GM23338 (cell line): ENCODE measurements at regions not wholly inside any gene's neighbourhood (a gene's known extent, or its start where the extent isn't known, plus 50 kb on each side); places are given as distances from the start of the nearest gene placed in this dataset.

Experiments
- CREB1 ChIP-seq: fragments of 250-450 bp; sonication (Bioruptor Pico); IDR thresholded peaks from 2 replicates; pipeline ENCODE4 v1.5.0; 2020; ENCODE audit warnings: low read depth, mild to moderate bottlenecking, moderate library complexity
- CTCF ChIP-seq, 2 experiments: fragments of 200-600 bp in 1 of 2; sonication (generic) in 1 of 2; conservative IDR thresholded peaks; 2 replicates each; pipeline versions ENCODE4 v1.5.1 to v1.6.1; 2016 to 2017; ENCODE audit warnings: antibody characterized with exemption in 2 of 2, low read depth in 2 of 2, mild to moderate bottlenecking in 2 of 2, moderate library complexity in 1 of 2
- EZH2 ChIP-seq: fragments of 200-600 bp; sonication (generic); IDR thresholded peaks from one replicate; pipeline ENCODE4 v1.8.0; 2017; ENCODE audit warnings: antibody characterized with exemption, mild to moderate bottlenecking, low read depth; ENCODE audit not compliant: unreplicated experiment
- EZH2phosphoT487 ChIP-seq: fragments of 200-600 bp; sonication (generic); IDR thresholded peaks from one replicate; pipeline ENCODE4 v1.8.1; 2018; ENCODE audit warnings: antibody characterized with exemption; ENCODE audit not compliant: unreplicated experiment
- JUNB ChIP-seq: IDR thresholded peaks from one replicate; pipeline ENCODE4 v1.6.1; 2016; ENCODE audit warnings: antibody characterized with exemption; ENCODE audit not compliant: unreplicated experiment
- POLR2AphosphoS5 ChIP-seq: IDR thresholded peaks from 2 replicates; pipeline ENCODE4 v1.6.1; 2016; ENCODE audit warnings: antibody characterized with exemption, low read depth
- STAT1 ChIP-seq: IDR thresholded peaks from one replicate; pipeline ENCODE4 v1.6.1; 2016; ENCODE audit warnings: antibody characterized with exemption; ENCODE audit not compliant: unreplicated experiment
- ZNF114 ChIP-seq: fragments of 250-450 bp; sonication (Bioruptor Pico); IDR thresholded peaks from 2 replicates; pipeline ENCODE4 v1.5.0; 2020; ENCODE audit warnings: mild to moderate bottlenecking, moderate library complexity
- TF ChIP-seq, protein P1 (sequence below): IDR thresholded peaks from one replicate; pipeline ENCODE4 v1.6.1; 2018; ENCODE audit warnings: antibody characterized with exemption; ENCODE audit not compliant: unreplicated experiment
- TF ChIP-seq, protein P2 (sequence below): fragments of 250-450 bp; sonication (Bioruptor Pico); IDR thresholded peaks from 2 replicates; pipeline ENCODE4 v1.5.0; 2020; ENCODE audit warnings: mild to moderate bottlenecking, moderate library complexity

DNA sequence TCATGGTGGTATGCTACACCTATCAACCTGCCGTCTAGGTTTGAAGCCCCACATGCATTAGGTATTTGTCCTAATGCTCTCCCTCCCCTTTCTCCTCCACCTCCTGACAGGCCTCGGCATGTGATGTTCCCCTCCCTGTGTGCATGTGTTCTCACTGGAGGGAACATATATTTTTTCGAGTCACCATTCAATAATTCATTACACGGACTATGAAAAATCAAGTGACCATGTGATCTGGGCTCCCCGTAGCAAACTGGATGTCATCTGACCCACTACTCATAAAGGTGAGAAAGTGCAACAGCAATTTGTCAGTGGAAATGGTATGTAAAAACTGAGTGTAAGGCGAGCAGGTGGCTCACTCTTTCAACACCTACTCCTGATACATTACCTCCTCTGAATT, 224.3 kb upstream of the RASGRP1 start:
- TF ChIP-seq CTCF (conservative IDR thresholded peaks at IDR 0.05; ENCODE audit: low read depth in 2 of 2) (no peak), POLR2AphosphoS5 (no peak), EZH2phosphoT487 (no peak), JUNB (no peak), STAT1 (no peak), EZH2 (no peak), CREB1 (CRISPR knock-in tag) (no peak), ZNF114 (no peak)
- TF ChIP-seq, protein P1, sequence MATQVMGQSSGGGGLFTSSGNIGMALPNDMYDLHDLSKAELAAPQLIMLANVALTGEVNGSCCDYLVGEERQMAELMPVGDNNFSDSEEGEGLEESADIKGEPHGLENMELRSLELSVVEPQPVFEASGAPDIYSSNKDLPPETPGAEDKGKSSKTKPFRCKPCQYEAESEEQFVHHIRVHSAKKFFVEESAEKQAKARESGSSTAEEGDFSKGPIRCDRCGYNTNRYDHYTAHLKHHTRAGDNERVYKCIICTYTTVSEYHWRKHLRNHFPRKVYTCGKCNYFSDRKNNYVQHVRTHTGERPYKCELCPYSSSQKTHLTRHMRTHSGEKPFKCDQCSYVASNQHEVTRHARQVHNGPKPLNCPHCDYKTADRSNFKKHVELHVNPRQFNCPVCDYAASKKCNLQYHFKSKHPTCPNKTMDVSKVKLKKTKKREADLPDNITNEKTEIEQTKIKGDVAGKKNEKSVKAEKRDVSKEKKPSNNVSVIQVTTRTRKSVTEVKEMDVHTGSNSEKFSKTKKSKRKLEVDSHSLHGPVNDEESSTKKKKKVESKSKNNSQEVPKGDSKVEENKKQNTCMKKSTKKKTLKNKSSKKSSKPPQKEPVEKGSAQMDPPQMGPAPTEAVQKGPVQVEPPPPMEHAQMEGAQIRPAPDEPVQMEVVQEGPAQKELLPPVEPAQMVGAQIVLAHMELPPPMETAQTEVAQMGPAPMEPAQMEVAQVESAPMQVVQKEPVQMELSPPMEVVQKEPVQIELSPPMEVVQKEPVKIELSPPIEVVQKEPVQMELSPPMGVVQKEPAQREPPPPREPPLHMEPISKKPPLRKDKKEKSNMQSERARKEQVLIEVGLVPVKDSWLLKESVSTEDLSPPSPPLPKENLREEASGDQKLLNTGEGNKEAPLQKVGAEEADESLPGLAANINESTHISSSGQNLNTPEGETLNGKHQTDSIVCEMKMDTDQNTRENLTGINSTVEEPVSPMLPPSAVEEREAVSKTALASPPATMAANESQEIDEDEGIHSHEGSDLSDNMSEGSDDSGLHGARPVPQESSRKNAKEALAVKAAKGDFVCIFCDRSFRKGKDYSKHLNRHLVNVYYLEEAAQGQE, result no peak
- TF ChIP-seq, protein P2, sequence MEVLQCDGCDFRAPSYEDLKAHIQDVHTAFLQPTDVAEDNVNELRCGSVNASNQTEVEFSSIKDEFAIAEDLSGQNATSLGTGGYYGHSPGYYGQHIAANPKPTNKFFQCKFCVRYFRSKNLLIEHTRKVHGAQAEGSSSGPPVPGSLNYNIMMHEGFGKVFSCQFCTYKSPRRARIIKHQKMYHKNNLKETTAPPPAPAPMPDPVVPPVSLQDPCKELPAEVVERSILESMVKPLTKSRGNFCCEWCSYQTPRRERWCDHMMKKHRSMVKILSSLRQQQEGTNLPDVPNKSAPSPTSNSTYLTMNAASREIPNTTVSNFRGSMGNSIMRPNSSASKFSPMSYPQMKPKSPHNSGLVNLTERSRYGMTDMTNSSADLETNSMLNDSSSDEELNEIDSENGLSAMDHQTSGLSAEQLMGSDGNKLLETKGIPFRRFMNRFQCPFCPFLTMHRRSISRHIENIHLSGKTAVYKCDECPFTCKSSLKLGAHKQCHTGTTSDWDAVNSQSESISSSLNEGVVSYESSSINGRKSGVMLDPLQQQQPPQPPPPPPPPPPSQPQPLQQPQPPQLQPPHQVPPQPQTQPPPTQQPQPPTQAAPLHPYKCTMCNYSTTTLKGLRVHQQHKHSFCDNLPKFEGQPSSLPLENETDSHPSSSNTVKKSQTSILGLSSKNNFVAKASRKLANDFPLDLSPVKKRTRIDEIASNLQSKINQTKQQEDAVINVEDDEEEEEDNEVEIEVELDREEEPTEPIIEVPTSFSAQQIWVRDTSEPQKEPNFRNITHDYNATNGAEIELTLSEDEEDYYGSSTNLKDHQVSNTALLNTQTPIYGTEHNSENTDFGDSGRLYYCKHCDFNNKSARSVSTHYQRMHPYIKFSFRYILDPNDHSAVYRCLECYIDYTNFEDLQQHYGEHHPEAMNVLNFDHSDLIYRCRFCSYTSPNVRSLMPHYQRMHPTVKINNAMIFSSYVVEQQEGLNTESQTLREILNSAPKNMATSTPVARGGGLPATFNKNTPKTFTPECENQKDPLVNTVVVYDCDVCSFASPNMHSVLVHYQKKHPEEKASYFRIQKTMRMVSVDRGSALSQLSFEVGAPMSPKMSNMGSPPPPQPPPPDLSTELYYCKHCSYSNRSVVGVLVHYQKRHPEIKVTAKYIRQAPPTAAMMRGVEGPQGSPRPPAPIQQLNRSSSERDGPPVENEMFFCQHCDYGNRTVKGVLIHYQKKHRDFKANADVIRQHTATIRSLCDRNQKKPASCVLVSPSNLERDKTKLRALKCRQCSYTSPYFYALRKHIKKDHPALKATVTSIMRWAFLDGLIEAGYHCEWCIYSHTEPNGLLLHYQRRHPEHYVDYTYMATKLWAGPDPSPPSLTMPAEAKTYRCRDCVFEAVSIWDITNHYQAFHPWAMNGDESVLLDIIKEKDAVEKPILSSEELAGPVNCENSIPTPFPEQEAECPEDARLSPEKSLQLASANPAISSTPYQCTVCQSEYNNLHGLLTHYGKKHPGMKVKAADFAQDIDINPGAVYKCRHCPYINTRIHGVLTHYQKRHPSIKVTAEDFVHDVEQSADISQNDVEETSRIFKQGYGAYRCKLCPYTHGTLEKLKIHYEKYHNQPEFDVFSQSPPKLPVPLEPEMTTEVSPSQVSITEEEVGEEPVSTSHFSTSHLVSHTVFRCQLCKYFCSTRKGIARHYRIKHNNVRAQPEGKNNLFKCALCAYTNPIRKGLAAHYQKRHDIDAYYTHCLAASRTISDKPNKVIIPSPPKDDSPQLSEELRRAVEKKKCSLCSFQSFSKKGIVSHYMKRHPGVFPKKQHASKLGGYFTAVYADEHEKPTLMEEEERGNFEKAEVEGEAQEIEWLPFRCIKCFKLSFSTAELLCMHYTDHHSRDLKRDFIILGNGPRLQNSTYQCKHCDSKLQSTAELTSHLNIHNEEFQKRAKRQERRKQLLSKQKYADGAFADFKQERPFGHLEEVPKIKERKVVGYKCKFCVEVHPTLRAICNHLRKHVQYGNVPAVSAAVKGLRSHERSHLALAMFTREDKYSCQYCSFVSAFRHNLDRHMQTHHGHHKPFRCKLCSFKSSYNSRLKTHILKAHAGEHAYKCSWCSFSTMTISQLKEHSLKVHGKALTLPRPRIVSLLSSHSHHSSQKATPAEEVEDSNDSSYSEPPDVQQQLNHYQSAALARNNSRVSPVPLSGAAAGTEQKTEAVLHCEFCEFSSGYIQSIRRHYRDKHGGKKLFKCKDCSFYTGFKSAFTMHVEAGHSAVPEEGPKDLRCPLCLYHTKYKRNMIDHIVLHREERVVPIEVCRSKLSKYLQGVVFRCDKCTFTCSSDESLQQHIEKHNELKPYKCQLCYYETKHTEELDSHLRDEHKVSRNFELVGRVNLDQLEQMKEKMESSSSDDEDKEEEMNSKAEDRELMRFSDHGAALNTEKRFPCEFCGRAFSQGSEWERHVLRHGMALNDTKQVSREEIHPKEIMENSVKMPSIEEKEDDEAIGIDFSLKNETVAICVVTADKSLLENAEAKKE, result no peak
